Glutamatergic neuron (in vitro differentiated cells): ENCODE measurements at regions not wholly inside any gene's neighbourhood (a gene's known extent, or its start where the extent isn't known, plus 50 kb on each side); places are given as distances from the start of the nearest gene placed in this dataset.

ENCODE experiments used
- DNase-seq: peaks from one replicate; pipeline ENCODE4 v3.0.0; 2022
- H3K27ac Mint-ChIP-seq: one replicate; pipeline ENCODE4 v1.8.0; 2020; ENCODE audit warnings: mild to moderate bottlenecking, mixed read lengths, inconsistent platforms; ENCODE audit not compliant: unreplicated experiment
- H3K27me3 Mint-ChIP-seq: one replicate; pipeline ENCODE4 v1.8.0; 2020; ENCODE audit warnings: mild to moderate bottlenecking, moderate library complexity, mixed read lengths, inconsistent platforms; ENCODE audit not compliant: unreplicated experiment
- H3K36me3 Mint-ChIP-seq: one replicate; pipeline ENCODE4 v1.8.0; 2020; ENCODE audit warnings: mild to moderate bottlenecking, mixed read lengths, inconsistent platforms; ENCODE audit not compliant: unreplicated experiment
- H3K4me1 Mint-ChIP-seq: one replicate; pipeline ENCODE4 v1.8.0; 2020; ENCODE audit warnings: mild to moderate bottlenecking, low read depth, mixed read lengths, inconsistent platforms; ENCODE audit not compliant: unreplicated experiment
- H3K4me3 Mint-ChIP-seq: one replicate; pipeline ENCODE4 v1.8.0; 2020; ENCODE audit warnings: mild to moderate bottlenecking, mixed read lengths, inconsistent platforms; ENCODE audit not compliant: unreplicated experiment
- H3K9me3 Mint-ChIP-seq: one replicate; pipeline ENCODE4 v1.8.0; 2020; ENCODE audit warnings: mild to moderate bottlenecking, moderate library complexity, mixed read lengths, inconsistent platforms; ENCODE audit not compliant: unreplicated experiment
- CTCF ChIP-seq: fragments of 200-600 bp; sonication (generic); IDR thresholded peaks from one replicate; pipeline ENCODE4 v1.5.0; 2021; ENCODE audit not compliant: partially characterized antibody, unreplicated experiment

GRCh38 chr22:48443680-48444079 lies 1384.0 kb downstream of the BRD1 start:
- TF ChIP-seq CTCF: no peak
- Mint-ChIP-seq H3K9me3 (no peaks in the 10 kb centered on the region), H3K4me1 (no peaks in the 10 kb centered on the region), H3K4me3 (no peak overlapping the region), H3K27ac (no peak overlapping the region), H3K27me3 (peaks cover 3% of the 10 kb centered on the region), H3K36me3 (no peaks in the 10 kb centered on the region)
- DNase-seq: no peak

GRCh38 chr22:48442663-48443062 lies 1385.0 kb downstream of the BRD1 start:
- Mint-ChIP-seq H3K4me3 (no peak overlapping the region), H3K27ac (no peak overlapping the region), H3K9me3 (no peaks in the 10 kb centered on the region), H3K36me3 (peaks cover 5% of the 10 kb centered on the region), H3K27me3 (peaks cover 5% of the 10 kb centered on the region), H3K4me1 (no peaks in the 10 kb centered on the region)
- no peak for DNase-seq
- no peak for TF ChIP-seq CTCF

- peaks cover 5% of the 10 kb centered on the region for H3K27me3 Mint-ChIP-seq
- TF ChIP-seq CTCF: no peak
- no peaks in the 10 kb centered on the region for H3K4me1 Mint-ChIP-seq
- H3K9me3 Mint-ChIP-seq: no peaks in the 10 kb centered on the region
- H3K36me3 Mint-ChIP-seq: peaks cover 7% of the 10 kb centered on the region
- no peak for DNase-seq
- no peak overlapping the region for H3K4me3 Mint-ChIP-seq
- H3K27ac Mint-ChIP-seq: no peak overlapping the region
Measured at GRCh38 chr22:48441553-48441850, 1386.2 kb downstream of the BRD1 start.

GRCh38 chr22:48440673-48441552 lies 1386.8 kb downstream of the BRD1 start:
- peaks cover 5% of the 10 kb centered on the region for H3K27me3 Mint-ChIP-seq
- H3K9me3 Mint-ChIP-seq: peaks cover 2% of the 10 kb centered on the region
- H3K27ac Mint-ChIP-seq: no peak overlapping the region
- H3K36me3 Mint-ChIP-seq: peaks cover 7% of the 10 kb centered on the region
- no peak for TF ChIP-seq CTCF
- H3K4me3 Mint-ChIP-seq: no peak overlapping the region
- no peak for DNase-seq
- no peaks in the 10 kb centered on the region for H3K4me1 Mint-ChIP-seq

GRCh38 chr22:48440176-48440575 lies 1387.5 kb downstream of the BRD1 start:
- Mint-ChIP-seq H3K27ac (no peak overlapping the region), H3K4me3 (no peak overlapping the region), H3K4me1 (no peaks in the 10 kb centered on the region), H3K36me3 (peaks cover 12% of the 10 kb centered on the region), H3K27me3 (peaks cover 5% of the 10 kb centered on the region), H3K9me3 (peaks cover 2% of the 10 kb centered on the region)
- no peak for TF ChIP-seq CTCF
- no peak for DNase-seq
